A549 (cell line): ENCODE measurements at regions not wholly inside any gene's neighbourhood (a gene's known extent, or its start where the extent isn't known, plus 50 kb on each side); places are given as distances from the start of the nearest gene placed in this dataset.
"Not testable (repeated sequence)": the region's sequence is repeated elsewhere in the genome, so short reads cannot be mapped to it uniquely, and the experiment has no call there.

Experiments
- ATAC-seq, 2 experiments: fragments of 200-7000 bp in 1 of 2; fragments of >200 bp in 1 of 2; cut with Nextera tagmentation in 1 of 2; cut with Tn5 transposase in 1 of 2; 3 replicates each; pipeline versions ENCODE4 v1.8.0 to v1.9.1; 2018 to 2020; ENCODE audit warnings: mild to moderate bottlenecking in 1 of 2, moderate library complexity in 1 of 2
- CTCF ChIA-PET: fragments of 300-600 bp; sonication (Branson Sonifier 250); formaldehyde crosslinking; extraction: SDS; loops from one replicate; lab custom pipeline; 2021; ENCODE audit warnings: antibody characterized with exemption, inconsistent platforms; lab: Yijun Ruan, JAX
- POLR2A ChIA-PET: fragments of 350-600 bp; formaldehyde crosslinking; extraction: SDS; loops from one replicate; lab custom pipeline; 2021; ENCODE audit warnings: antibody characterized with exemption, inconsistent platforms; lab: Yijun Ruan, JAX
- DNase-seq, 2 experiments: peaks; one replicate each; pipeline versions ENCODE4 v3.0.0 to v3.0.0-alpha.2; 2011 to 2016; ENCODE audit warnings: low read depth in 1 of 2, low spot score in 1 of 2
- FAIRE-seq: peaks from 2 replicates; lab custom pipeline; 2011; peaks lifted over from hg19 to GRCh38; lab: Jason Lieb, UNC
- H3K27ac ChIP-seq, 2 experiments: fragments of >200 bp; sonication (Bioruptor Twin); formaldehyde crosslinking; 3 replicates each; pipeline ENCODE4 v1.5.1; 2016 to 2017
- H3K4me1 ChIP-seq: fragments of >200 bp; sonication (Bioruptor Twin); formaldehyde crosslinking; 3 replicates; pipeline ENCODE4 v1.6.1; 2016
- H3K4me2 ChIP-seq: fragments of >200 bp; sonication (Bioruptor Twin); formaldehyde crosslinking; 3 replicates; pipeline ENCODE4 v1.6.1; 2016
- H3K4me3 ChIP-seq: fragments of >200 bp; sonication (Bioruptor Twin); formaldehyde crosslinking; 3 replicates; pipeline ENCODE4 v1.5.1; 2016
- H3K9me3 ChIP-seq: fragments of >200 bp; sonication (Bioruptor Twin); formaldehyde crosslinking; 3 replicates; pipeline ENCODE4 v1.6.1; 2016
- CTCF ChIP-seq: fragments of >200 bp; sonication (Bioruptor Twin); formaldehyde crosslinking; IDR thresholded peaks from 3 replicates; pipeline ENCODE4 v1.5.1; 2016
- HES2 ChIP-seq: fragments of >200 bp; sonication (Bioruptor Twin); formaldehyde crosslinking; IDR thresholded peaks from 2 replicates; pipeline ENCODE4 v1.6.1; 2016
- HMGXB4 ChIP-seq: fragments of 250-450 bp; sonication (Bioruptor Pico); IDR thresholded peaks from 2 replicates; pipeline ENCODE4 v1.5.0; 2021; ENCODE audit warnings: mild to moderate bottlenecking, moderate library complexity, borderline replicate concordance
- JUNB ChIP-seq: fragments of >200 bp; sonication (Bioruptor Twin); formaldehyde crosslinking; IDR thresholded peaks from 2 replicates; pipeline ENCODE4 v1.6.1; 2016
- MAFK ChIP-seq: fragments of 450-650 bp; IDR thresholded peaks from 2 replicates; pipeline ENCODE4 v1.6.1; 2014; ENCODE audit not compliant: partially characterized antibody
- TP53 ChIP-seq: fragments of 250-450 bp; sonication (Bioruptor Pico); IDR thresholded peaks from 2 replicates; pipeline ENCODE4 v1.5.0; 2021; ENCODE audit warnings: mild to moderate bottlenecking, moderate library complexity
- ZNF302 ChIP-seq: fragments of 250-450 bp; sonication (Bioruptor Pico); IDR thresholded peaks from 2 replicates; pipeline ENCODE4 v1.9.0; 2021; ENCODE audit warnings: inconsistent platforms, mild to moderate bottlenecking, moderate library complexity
- WGBS: methylation state at CpG from one replicate; pipeline ENCODE4 v1.1.6; 2017; ENCODE audit errors: missing lambda C conversion rate; 5-methylcytosine and 5-hydroxymethylcytosine counted together

GRCh38 chr2:88994856-88995255, 303.4 kb downstream of the RPIA start:
- H3K4me3 ChIP-seq, DNase-seq, CTCF ChIA-PET, ATAC-seq, H3K9me3 ChIP-seq, FAIRE-seq, H3K4me2 ChIP-seq, POLR2A ChIA-PET, H3K4me1 ChIP-seq, H3K27ac ChIP-seq: not testable (repeated sequence)
- WGBS, result no CpG with 5 or more reads among the region's 1 CpG

- POLR2A ChIA-PET, CTCF ChIA-PET: not testable (repeated sequence)
Observed at GRCh38 chr2:88996588-88996987, 305.1 kb downstream of the RPIA start.

GRCh38 chr2:88999365-88999764, 307.9 kb downstream of the RPIA start:
- no peaks in the 10 kb centered on the region for H3K4me1 ChIP-seq
- no peak for TF ChIP-seq JUNB
- peak; percentile 39 for TF ChIP-seq MAFK
- H3K4me3 ChIP-seq, result no peak overlapping the region
- no peak for DNase-seq
- no peak for FAIRE-seq
- ChIA-PET CTCF (no interaction called here), POLR2A (no interaction called here)
- H3K27ac ChIP-seq, result no peak overlapping the region
- no peak for ATAC-seq
- WGBS, result 27% methylated on average over 10 of the region's 10 CpGs
- no peak overlapping the region for H3K4me2 ChIP-seq
- no peaks in the 10 kb centered on the region for H3K9me3 ChIP-seq

More at GRCh38 chr2:88996588-88996987, 305.1 kb downstream of the RPIA start:
- H3K27ac ChIP-seq, DNase-seq, ATAC-seq, H3K4me3 ChIP-seq, H3K4me1 ChIP-seq, H3K4me2 ChIP-seq, H3K9me3 ChIP-seq, FAIRE-seq: not testable (repeated sequence)

- ChIA-PET CTCF (no interaction called here), POLR2A (no interaction called here)
- TF ChIP-seq ZNF302 (CRISPR knock-in tag) (no peak), HMGXB4 (CRISPR knock-in tag) (no peak), TP53 (CRISPR knock-in tag) (no peak), CTCF (no peak), HES2 (no peak)
- DNase-seq (no peak), ATAC-seq (no peak), FAIRE-seq (no peak)
- WGBS, result 52% methylated on average over 5 of the region's 5 CpGs
- no peaks in the 10 kb centered on the region for H3K4me1 ChIP-seq
- no peak overlapping the region for H3K27ac ChIP-seq
- H3K9me3 ChIP-seq, result no peaks in the 10 kb centered on the region
- H3K4me2 ChIP-seq, result no peak overlapping the region
- H3K4me3 ChIP-seq, result no peak overlapping the region
Observed at GRCh38 chr2:89000235-89000634, 308.8 kb downstream of the RPIA start.

- H3K27ac ChIP-seq, CTCF ChIA-PET, H3K4me1 ChIP-seq, DNase-seq, POLR2A ChIA-PET, H3K9me3 ChIP-seq, H3K4me2 ChIP-seq, FAIRE-seq, H3K4me3 ChIP-seq, ATAC-seq: not testable (repeated sequence)
- 0% methylated on average over 1 of the region's 1 CpG for WGBS
Observed at GRCh38 chr2:89004238-89004637, 312.8 kb downstream of the RPIA start.

GRCh38 chr2:89020566-89020965, 329.1 kb downstream of the RPIA start:
- DNase-seq, CTCF ChIA-PET, H3K9me3 ChIP-seq, H3K4me1 ChIP-seq, FAIRE-seq, H3K27ac ChIP-seq, H3K4me3 ChIP-seq, POLR2A ChIA-PET, ATAC-seq, H3K4me2 ChIP-seq: not testable (repeated sequence)
- WGBS, result 1% methylated on average over 4 of the region's 4 CpGs

GRCh38 chr2:89026296-89026695, 334.8 kb downstream of the RPIA start:
- CTCF ChIA-PET, H3K4me1 ChIP-seq, H3K4me3 ChIP-seq, FAIRE-seq, H3K4me2 ChIP-seq, ATAC-seq, H3K9me3 ChIP-seq, DNase-seq, H3K27ac ChIP-seq, POLR2A ChIA-PET: not testable (repeated sequence)
- 3% methylated on average over 2 of the region's 2 CpGs for WGBS

- ATAC-seq, H3K4me1 ChIP-seq, H3K9me3 ChIP-seq, H3K4me3 ChIP-seq, H3K4me2 ChIP-seq, POLR2A ChIA-PET, FAIRE-seq, DNase-seq, CTCF ChIA-PET, H3K27ac ChIP-seq: not testable (repeated sequence)
- 14% methylated on average over 2 of the region's 2 CpGs for WGBS
Observed at GRCh38 chr2:89027115-89027514, 335.6 kb downstream of the RPIA start.

- WGBS, result 67% methylated on average over 1 of the region's 1 CpG
- H3K4me3 ChIP-seq, result not testable (repeated sequence)
Observed at GRCh38 chr2:89027536-89027935, 336.1 kb downstream of the RPIA start.

More at GRCh38 chr2:89027536-89027935, 336.1 kb downstream of the RPIA start:
- DNase-seq, ATAC-seq, H3K4me1 ChIP-seq, H3K9me3 ChIP-seq, H3K27ac ChIP-seq, CTCF ChIA-PET, H3K4me2 ChIP-seq, FAIRE-seq, POLR2A ChIA-PET: not testable (repeated sequence)
